ENCODE measurements at regions not wholly inside any gene's neighbourhood (a gene's known extent, or its start where the extent isn't known, plus 50 kb on each side); places are given as distances from the start of the nearest gene placed in this dataset.
"Not testable (repeated sequence)": the region's sequence is repeated elsewhere in the genome, so short reads cannot be mapped to it uniquely, and the experiment has no call there.

DNA sequence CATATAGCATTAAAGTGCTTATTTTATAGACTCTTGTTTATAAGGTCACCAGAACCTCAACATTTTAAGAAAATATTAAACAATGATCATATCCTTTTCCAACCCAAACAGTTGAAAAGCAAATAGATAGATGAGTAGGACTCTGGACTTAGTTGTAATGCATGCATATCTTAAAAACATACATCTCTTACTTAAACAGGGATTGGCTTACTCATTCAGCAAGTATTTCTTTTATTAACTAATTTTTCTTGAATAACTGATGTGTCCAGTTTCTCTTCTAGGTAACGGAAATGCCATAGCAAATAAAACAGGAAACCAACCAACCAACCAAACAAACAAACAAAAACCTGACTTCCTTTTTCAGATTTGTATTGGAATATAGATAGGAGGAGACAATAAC, 70.9 kb upstream of the NBPF4 start:
- DNase-seq, result no peak

DNA sequence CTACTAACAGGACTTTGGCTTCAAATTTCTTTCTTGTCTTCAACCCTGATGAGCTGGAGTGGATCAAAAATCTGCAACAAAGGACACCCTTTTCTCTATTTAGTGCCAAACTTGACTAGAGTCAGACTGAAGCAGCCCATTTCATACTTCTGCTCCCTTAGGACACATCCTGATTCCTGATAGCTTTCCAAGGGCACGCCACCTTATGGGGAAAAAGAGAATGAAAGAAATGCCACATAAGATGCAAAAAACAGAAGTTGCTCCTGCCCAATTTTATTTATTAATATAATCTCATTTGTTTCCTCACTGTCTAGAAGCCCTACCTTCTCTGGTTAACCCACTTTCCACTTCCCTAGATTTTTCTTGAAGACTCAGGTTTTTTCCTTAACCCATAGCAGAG, 72.7 kb upstream of the NBPF4 start:
- no peak for DNase-seq

DNA sequence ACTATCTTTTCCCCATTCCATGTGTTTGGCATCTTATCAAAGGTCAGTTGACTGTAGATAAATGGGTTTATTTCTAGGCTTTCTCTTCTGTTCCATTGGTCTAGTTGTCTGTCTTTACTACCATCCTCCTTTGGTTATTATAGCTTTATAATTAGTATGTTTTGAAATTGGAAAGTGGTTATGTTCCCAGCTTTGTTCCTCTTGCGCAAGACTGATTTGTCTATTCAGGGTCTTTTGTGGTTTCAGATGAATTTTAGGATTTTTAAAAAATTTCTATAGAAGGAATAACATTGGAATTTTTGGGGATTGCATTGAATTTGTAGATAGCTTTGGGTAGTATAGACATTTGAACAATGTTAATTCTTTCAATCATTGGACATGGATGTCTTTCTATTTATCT, 77.0 kb upstream of the NBPF4 start:
- DNase-seq, result no peak

DNA sequence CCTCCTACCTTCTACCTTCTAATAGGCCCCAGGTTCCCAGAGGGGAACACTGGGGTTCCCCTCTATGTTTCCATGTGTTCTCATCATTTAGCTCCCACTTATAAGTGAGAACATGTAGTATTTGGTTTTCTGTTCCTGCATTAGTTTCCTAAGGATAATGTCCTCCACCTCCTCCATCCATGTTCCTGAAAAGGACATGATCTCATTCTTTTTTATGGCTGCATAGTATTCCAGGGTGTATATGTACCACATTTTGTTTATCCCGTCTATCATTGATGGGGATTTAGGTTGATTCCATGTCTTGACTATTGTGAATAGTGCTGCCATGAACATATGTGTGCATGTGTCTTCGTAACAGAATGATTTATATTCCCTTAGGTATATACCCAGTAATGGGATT, 81.5 kb upstream of the NBPF4 start:
- not testable (repeated sequence) for DNase-seq

DNA sequence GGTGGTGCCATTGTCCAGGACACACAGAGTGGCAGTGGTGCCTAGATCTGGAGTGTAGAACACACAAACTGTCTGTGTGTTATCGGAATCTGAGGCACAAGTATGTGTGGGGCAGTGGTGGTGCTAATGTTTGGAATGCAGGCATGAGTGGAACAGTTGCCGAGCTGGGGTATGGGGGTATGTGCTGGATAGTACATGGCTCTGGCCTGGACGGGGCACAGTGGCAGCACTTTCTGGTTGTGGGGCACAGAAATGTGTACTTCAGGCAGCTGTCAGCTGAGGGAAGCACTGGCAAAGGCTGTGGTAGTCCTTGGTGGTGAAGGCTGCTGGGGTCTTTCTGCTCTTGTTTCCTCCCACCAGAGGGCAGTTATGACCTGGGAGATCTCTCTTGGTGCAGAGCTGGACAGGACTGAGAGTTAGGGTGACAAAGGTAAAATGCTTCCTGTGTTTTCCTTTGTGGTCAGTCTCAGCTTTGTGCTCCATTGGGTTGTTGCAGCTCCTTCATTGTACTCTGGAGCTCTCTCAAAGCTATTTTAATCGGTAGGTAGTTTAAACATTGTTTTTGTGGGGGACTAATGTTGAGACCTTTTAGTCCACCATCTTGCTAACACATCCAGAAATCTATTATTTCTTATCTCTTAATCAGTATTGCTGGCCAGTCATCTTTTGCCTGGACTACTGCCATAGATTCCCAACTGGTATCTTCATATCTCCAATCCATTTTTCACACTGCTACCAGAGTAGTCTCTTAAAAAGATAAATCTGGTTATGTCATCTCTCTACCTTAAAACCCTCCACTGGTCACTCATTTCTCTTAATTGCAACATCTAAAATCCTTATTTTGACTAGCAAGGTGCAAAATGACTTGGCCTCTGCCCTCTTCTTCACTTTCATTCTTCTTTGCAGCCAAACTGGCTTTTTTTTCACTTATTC, 83.9 kb upstream of the NBPF4 start:
- no peak for DNase-seq

DNA sequence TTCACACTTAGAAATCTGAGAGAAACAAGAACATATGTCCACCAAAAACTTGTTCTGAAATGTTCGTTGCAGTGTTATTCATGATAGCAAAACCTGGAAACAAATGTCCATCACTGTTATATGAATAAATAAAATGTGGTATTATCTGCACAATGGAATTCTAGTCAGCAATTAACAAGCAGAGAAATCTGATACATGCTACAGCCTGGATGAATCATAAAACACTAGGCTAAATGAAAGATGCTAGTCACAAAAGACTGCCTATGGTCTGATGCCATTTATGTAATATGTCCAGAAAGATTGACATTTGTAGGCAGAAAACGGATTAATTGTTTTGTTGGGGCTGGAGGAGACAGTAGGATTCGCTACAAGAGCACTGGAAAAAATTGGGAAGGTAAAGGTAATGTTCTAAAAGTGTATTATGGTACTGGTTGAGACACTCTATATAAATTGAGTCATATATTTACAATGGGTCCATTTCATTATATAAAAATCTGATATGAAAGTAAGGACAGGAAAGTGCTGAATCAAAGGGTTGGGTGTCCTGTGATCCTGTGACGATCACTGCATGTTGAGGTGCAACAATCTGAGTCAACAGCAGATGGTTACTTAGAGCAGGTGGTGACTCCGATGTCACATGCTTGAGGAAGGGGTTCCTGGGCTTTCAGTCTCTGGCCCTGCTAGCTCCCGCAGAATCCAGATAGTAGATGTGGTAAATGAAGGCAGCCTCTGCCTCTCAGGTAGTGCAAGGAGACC, 102.1 kb upstream of the NBPF4 start:
- peak in 1 of 2 experiments; percentile 59 for DNase-seq

DNA sequence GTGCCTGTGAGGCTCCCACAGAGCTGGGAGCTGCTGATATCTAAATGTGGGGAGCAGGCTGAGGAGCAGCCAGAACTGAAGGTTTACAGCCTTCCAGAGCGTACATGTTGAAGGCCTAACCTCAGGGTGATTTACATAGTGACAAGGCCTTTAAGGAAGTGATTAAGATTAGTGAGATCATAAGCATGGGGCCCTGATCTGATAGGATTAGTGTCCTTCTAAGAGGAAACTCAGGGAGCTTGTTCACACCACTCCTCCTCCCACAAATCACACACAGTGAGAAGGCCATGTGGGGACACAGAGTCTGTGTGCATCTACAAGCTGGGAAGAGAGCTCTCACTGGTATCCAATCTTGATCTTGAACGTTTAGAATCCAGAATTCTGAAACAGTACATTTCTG, 92.3 kb upstream of the NBPF6 start:
- DNase-seq, result no peak

DNA sequence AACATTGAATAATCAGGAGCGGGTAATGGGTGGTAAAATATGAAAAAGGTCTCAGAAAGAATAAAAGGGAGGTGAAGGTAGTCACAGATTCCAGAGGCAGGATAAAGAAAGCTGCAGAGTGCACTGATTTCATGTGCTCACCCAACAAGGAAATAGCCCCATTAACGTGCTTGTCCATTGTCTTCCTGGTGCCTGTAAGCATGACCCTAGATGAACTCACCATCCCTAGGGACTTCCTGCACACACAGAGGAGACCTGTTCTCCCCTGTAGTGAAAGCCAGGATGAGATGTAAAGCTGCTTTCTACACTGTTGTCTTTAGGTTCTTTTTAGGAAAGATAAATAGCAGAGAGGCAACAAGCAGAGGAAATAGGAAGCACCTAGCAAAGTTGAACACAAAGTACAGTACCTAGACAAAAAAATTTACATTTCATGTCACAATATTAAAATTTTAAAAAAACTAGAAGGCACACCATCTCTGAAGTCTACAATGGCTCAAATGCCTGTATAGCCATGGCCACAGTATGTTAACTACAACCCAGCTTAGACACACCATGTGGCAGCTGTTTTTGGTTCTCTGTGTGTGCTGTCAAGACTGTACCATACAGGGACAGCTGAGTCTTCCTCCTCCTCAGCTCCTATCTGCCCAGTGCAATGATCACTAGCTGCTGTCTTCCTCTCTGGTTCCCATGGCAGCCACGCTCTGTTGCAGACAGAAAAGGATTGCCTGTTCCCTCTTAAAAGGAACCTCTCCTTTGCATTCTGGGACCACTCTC, 69.9 kb upstream of the NBPF6 start:
- DNase-seq, result not testable (repeated sequence)
